ENCODE measurements at regions not wholly inside any gene's neighbourhood (a gene's known extent, or its start where the extent isn't known, plus 50 kb on each side); places are given as distances from the start of the nearest gene placed in this dataset.

DNA sequence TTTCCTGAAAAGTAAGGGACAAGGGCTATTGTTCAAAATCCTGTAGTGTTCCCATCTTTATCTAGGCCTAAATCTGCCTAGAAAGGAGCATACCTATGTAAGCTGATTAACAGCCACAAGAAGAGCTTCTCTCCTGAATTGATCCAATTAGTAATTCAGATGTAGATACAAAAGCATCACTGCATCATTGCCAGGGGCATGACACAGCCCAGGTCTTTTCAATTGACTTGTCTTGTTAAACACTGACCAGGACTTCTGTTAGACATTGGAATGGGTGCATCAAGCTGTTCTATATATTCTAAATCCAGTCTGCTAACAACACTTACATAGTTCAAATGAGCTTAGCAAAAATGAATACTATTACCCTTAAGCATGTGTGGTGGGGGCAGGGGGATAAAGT lies 589.2 kb downstream of the INHBA start:
- H3K36me3 Mint-ChIP-seq (ENCODE audit: unreplicated experiment), result no peaks in the 10 kb centered on the region
- TF ChIP-seq, protein P1, sequence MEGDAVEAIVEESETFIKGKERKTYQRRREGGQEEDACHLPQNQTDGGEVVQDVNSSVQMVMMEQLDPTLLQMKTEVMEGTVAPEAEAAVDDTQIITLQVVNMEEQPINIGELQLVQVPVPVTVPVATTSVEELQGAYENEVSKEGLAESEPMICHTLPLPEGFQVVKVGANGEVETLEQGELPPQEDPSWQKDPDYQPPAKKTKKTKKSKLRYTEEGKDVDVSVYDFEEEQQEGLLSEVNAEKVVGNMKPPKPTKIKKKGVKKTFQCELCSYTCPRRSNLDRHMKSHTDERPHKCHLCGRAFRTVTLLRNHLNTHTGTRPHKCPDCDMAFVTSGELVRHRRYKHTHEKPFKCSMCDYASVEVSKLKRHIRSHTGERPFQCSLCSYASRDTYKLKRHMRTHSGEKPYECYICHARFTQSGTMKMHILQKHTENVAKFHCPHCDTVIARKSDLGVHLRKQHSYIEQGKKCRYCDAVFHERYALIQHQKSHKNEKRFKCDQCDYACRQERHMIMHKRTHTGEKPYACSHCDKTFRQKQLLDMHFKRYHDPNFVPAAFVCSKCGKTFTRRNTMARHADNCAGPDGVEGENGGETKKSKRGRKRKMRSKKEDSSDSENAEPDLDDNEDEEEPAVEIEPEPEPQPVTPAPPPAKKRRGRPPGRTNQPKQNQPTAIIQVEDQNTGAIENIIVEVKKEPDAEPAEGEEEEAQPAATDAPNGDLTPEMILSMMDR (IDR thresholded peaks at IDR 0.05), result no peak
- H3K27ac Mint-ChIP-seq (ENCODE audit: unreplicated experiment), result no peak overlapping the region
- H3K4me3 Mint-ChIP-seq (ENCODE audit: unreplicated experiment), result no peak overlapping the region
- no peak for DNase-seq (ENCODE audit: extremely low spot score, unreplicated experiment)
- H3K27me3 Mint-ChIP-seq (ENCODE audit: unreplicated experiment), result no peaks in the 10 kb centered on the region
- peaks cover 18% of the 10 kb centered on the region for H3K4me1 Mint-ChIP-seq (ENCODE audit: unreplicated experiment)
- no peaks in the 10 kb centered on the region for H3K9me3 Mint-ChIP-seq (ENCODE audit: unreplicated experiment)

DNA sequence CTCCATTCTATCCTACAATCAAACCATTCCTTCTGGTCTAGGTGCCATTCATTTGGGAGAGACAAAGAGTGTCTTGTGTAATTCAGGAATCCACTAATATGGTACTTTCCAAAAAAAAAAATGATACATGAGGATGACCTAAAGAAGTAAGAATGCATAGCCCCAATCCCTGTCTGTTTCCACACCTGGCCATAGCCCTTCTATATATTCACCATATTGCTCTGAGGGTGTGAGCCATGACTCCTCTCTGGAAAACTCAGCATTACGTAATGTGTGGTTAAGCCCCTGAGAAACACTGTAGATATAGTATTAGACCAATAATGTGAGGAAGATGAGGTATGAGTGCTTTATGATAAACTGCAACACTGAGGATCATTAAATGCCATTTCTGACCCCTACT lies 592.7 kb downstream of the INHBA start:
- Mint-ChIP-seq H3K4me1 (ENCODE audit: unreplicated experiment) (peaks cover 28% of the 10 kb centered on the region), H3K27ac (ENCODE audit: unreplicated experiment) (no peak overlapping the region), H3K9me3 (ENCODE audit: unreplicated experiment) (no peaks in the 10 kb centered on the region), H3K36me3 (ENCODE audit: unreplicated experiment) (no peaks in the 10 kb centered on the region), H3K4me3 (ENCODE audit: unreplicated experiment) (no peak overlapping the region), H3K27me3 (ENCODE audit: unreplicated experiment) (no peaks in the 10 kb centered on the region)
- TF ChIP-seq, protein P1 (IDR thresholded peaks at IDR 0.05), result no peak
- no peak for DNase-seq (ENCODE audit: extremely low spot score, unreplicated experiment)

DNA sequence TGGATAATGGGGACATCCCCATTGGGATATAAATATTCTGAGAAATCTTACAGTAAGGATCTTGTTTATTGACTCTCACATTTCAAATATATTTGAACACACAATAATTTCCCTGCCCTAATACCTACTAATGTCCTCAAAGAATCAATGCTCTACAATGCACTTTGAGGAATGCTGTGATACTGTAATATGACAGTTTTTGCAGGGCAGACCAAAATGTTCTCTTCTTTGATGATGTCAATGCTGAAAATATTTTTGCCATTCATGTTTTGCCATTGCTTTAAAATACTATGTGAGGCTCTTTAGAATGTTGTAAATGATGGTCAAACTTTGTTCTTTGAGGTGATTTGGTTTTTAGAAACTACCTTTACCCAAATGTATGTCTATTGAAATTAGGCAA lies 594.1 kb downstream of the INHBA start:
- H3K9me3 Mint-ChIP-seq (ENCODE audit: unreplicated experiment), result peaks cover 2% of the 10 kb centered on the region
- TF ChIP-seq, protein P1 (IDR thresholded peaks at IDR 0.05), result no peak
- no peaks in the 10 kb centered on the region for H3K36me3 Mint-ChIP-seq (ENCODE audit: unreplicated experiment)
- peaks cover 31% of the 10 kb centered on the region for H3K4me1 Mint-ChIP-seq (ENCODE audit: unreplicated experiment)
- H3K27ac Mint-ChIP-seq (ENCODE audit: unreplicated experiment), result no peak overlapping the region
- no peak overlapping the region for H3K4me3 Mint-ChIP-seq (ENCODE audit: unreplicated experiment)
- DNase-seq (ENCODE audit: extremely low spot score, unreplicated experiment), result no peak
- no peaks in the 10 kb centered on the region for H3K27me3 Mint-ChIP-seq (ENCODE audit: unreplicated experiment)

- peak overlapping the region; percentile 10 for H3K4me3 Mint-ChIP-seq (ENCODE audit: unreplicated experiment)
- H3K4me1 Mint-ChIP-seq (ENCODE audit: unreplicated experiment), result peaks cover 33% of the 10 kb centered on the region
- TF ChIP-seq, protein P1 (IDR thresholded peaks at IDR 0.05), result no peak
- DNase-seq (ENCODE audit: extremely low spot score, unreplicated experiment), result no peak
- no peaks in the 10 kb centered on the region for H3K36me3 Mint-ChIP-seq (ENCODE audit: unreplicated experiment)
- H3K27ac Mint-ChIP-seq (ENCODE audit: unreplicated experiment), result peak overlapping the region; percentile 55
- H3K27me3 Mint-ChIP-seq (ENCODE audit: unreplicated experiment), result no peaks in the 10 kb centered on the region
- H3K9me3 Mint-ChIP-seq (ENCODE audit: unreplicated experiment), result peaks cover 10% of the 10 kb centered on the region
Observed at GRCh38 chr7:41107938-41108448, 594.9 kb downstream of the INHBA start.

GRCh38 chr7:41107330-41107937 lies 595.5 kb downstream of the INHBA start:
- Mint-ChIP-seq H3K9me3 (ENCODE audit: unreplicated experiment) (peaks cover 10% of the 10 kb centered on the region), H3K36me3 (ENCODE audit: unreplicated experiment) (no peaks in the 10 kb centered on the region), H3K4me1 (ENCODE audit: unreplicated experiment) (peaks cover 31% of the 10 kb centered on the region), H3K27ac (ENCODE audit: unreplicated experiment) (peak overlapping the region; percentile 55), H3K27me3 (ENCODE audit: unreplicated experiment) (no peaks in the 10 kb centered on the region), H3K4me3 (ENCODE audit: unreplicated experiment) (no peak overlapping the region)
- TF ChIP-seq, protein P1 (IDR thresholded peaks at IDR 0.05), result no peak
- no peak for DNase-seq (ENCODE audit: extremely low spot score, unreplicated experiment)

All from osteocyte (in vitro differentiated cells).